ENCODE measurements at regions not wholly inside any gene's neighbourhood (a gene's known extent, or its start where the extent isn't known, plus 50 kb on each side); places are given as distances from the start of the nearest gene placed in this dataset.

- Histone ChIP-seq H3K36me3 (ENCODE audit: insufficient read depth, low read length) (no peaks in the 10 kb centered on the region), H3K27ac (ENCODE audit: low read depth, low read length) (no peak overlapping the region), H3K4me3 (ENCODE audit: low read depth, low read length) (no peak overlapping the region), H2AFZ (ENCODE audit: low read length, unreplicated experiment) (no peak overlapping the region), H3K79me2 (ENCODE audit: control insufficient read depth, insufficient read depth, low read length, unreplicated experiment) (no peaks in the 10 kb centered on the region), H3K4me1 (ENCODE audit: control insufficient read depth, insufficient read depth, low read length, unreplicated experiment) (no peaks in the 10 kb centered on the region), H3K27me3 (ENCODE audit: insufficient read depth, low read length) (peaks cover 44% of the 10 kb centered on the region)
These were observed 145.7 kb upstream of the QRFPR start for GRCh38 chr4:121526509-121526908.

DNA sequence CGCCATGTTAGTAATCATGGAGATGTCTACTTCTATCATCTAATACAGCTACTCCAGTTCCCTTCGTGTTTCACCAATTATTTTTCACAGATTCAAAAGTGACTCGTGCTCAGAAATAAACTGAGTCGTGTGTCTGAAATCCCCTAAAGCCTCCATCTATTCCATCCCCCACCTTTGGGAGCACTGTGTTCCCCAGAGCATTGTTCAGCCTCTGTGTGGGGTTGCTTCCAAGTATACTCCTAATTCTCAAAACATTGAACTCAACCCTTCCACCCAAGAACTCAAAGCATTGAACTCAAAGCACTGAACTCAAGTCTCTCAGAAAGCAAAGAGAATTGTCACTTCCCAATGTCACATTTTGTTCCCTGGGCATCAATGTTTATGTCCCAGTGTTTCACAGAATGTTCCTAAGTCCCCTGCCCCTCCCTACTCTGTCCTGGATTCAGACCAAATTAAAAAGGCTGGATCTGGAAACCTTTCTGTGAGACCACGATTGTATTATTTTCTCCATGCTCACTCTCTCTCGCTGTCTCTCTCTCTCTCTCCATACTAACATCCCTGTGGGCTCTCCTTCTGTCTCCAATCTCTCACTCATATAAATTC is 138.5 kb upstream of the QRFPR start:
- Histone ChIP-seq H3K4me3 (ENCODE audit: low read depth, low read length) (no peak overlapping the region), H3K36me3 (ENCODE audit: insufficient read depth, low read length) (no peaks in the 10 kb centered on the region), H3K79me2 (ENCODE audit: control insufficient read depth, insufficient read depth, low read length, unreplicated experiment) (no peaks in the 10 kb centered on the region), H3K4me1 (ENCODE audit: control insufficient read depth, insufficient read depth, low read length, unreplicated experiment) (no peaks in the 10 kb centered on the region), H2AFZ (ENCODE audit: low read length, unreplicated experiment) (no peak overlapping the region), H3K27me3 (ENCODE audit: insufficient read depth, low read length) (0 out of 2 replicates have a peak, but pooled peaks cover 10% of the 10 kb centered on the region), H3K27ac (ENCODE audit: low read depth, low read length) (no peak overlapping the region)

GRCh38 chr4:121517241-121517640 is 136.4 kb upstream of the QRFPR start:
- no peaks in the 10 kb centered on the region for H3K79me2 ChIP-seq (ENCODE audit: control insufficient read depth, insufficient read depth, low read length, unreplicated experiment)
- no peak overlapping the region for H3K27ac ChIP-seq (ENCODE audit: low read depth, low read length)
- H3K27me3 ChIP-seq (ENCODE audit: insufficient read depth, low read length): peaks cover 1% of the 10 kb centered on the region; the same call in 1 of the 2 replicates
- H2AFZ ChIP-seq (ENCODE audit: low read length, unreplicated experiment): no peak overlapping the region
- no peak overlapping the region for H3K4me3 ChIP-seq (ENCODE audit: low read depth, low read length)
- no peaks in the 10 kb centered on the region for H3K4me1 ChIP-seq (ENCODE audit: control insufficient read depth, insufficient read depth, low read length, unreplicated experiment)
- no peaks in the 10 kb centered on the region for H3K36me3 ChIP-seq (ENCODE audit: insufficient read depth, low read length)

DNA sequence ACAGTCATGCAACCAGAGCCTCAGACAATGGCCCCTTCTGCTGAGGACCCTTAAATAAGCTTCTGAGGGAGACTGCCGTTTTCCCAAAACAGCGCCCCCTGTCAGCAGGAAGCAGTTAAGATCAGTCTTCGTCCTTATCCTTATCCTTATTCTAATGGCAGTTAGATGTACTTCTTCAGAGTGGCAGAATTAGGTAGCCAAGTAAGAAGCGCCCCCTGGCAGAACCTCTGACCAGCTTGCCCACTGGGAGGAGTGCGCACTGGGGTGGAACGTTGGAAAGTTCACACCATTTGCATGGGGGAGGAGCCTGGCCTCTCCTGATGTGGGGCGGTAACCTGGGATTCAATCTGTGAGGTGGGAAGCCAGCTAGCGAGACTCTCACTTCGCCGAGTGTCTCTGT is 133.6 kb upstream of the QRFPR start:
- no peaks in the 10 kb centered on the region for H3K79me2 ChIP-seq (ENCODE audit: control insufficient read depth, insufficient read depth, low read length, unreplicated experiment)
- peaks cover 24% of the 10 kb centered on the region for H3K27me3 ChIP-seq (ENCODE audit: insufficient read depth, low read length)
- H3K27ac ChIP-seq (ENCODE audit: low read depth, low read length): no peak overlapping the region
- no peak overlapping the region for H3K4me3 ChIP-seq (ENCODE audit: low read depth, low read length)
- no peak overlapping the region for H2AFZ ChIP-seq (ENCODE audit: low read length, unreplicated experiment)
- no peaks in the 10 kb centered on the region for H3K4me1 ChIP-seq (ENCODE audit: control insufficient read depth, insufficient read depth, low read length, unreplicated experiment)
- no peaks in the 10 kb centered on the region for H3K36me3 ChIP-seq (ENCODE audit: insufficient read depth, low read length)

DNA sequence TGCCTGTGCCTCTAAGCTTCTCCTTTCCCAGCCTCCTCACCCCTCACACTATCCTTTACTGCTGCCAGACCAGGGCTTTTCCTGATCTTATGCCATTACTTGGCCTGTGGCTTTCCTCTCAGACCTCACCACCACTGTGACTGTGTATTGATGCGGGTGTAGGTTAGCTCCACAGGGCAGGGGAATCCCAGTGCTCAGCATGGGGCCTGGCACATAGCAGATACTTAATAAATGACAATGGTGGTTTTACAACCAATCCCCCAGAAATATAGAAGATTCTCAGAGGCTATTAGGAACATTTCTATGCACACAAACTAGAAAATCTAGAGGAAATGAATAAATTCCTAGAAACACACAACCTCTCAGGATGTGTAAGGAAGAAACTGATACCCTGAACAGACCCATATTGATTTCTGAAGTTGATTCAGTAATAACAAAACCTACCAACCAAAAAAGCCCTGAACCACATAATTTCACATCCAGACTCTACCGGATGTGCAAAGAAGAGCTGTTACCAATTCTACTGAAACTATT is 129.6 kb upstream of the QRFPR start:
- H2AFZ ChIP-seq (ENCODE audit: low read length, unreplicated experiment): no peak overlapping the region
- no peaks in the 10 kb centered on the region for H3K79me2 ChIP-seq (ENCODE audit: control insufficient read depth, insufficient read depth, low read length, unreplicated experiment)
- no peaks in the 10 kb centered on the region for H3K4me1 ChIP-seq (ENCODE audit: control insufficient read depth, insufficient read depth, low read length, unreplicated experiment)
- no peak overlapping the region for H3K4me3 ChIP-seq (ENCODE audit: low read depth, low read length)
- no peak overlapping the region for H3K27ac ChIP-seq (ENCODE audit: low read depth, low read length)
- no peaks in the 10 kb centered on the region for H3K36me3 ChIP-seq (ENCODE audit: insufficient read depth, low read length)
- H3K27me3 ChIP-seq (ENCODE audit: insufficient read depth, low read length): peaks cover 36% of the 10 kb centered on the region

DNA sequence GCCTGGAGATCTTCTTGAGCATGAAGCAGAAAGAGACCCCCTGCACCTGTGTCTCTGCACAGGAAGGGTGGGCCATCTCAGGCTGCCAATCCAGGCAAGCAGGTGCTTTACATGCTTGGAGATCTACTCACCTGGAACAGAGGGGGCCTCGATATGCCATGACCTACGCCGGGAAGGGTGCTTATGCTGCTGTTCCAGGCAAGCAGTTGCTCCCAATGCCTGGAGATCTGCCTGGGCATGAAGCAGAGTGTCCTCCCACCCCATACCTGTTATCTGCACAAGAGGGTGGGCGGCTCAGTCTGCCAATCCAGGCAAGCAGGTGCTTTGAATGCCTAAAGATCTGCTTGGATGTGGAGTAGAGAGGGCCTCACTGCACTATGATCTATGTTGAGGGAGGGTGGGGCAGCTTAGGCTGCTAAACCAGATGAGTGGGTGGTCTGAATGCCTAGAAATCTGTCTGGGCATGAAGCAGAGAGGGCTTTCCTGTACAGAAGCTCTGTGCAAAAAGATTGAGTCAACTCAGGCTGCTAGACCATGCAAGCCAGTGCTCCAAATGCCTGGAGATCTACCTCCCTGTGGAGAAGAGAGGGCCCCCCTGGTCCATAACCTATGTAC is 104.5 kb upstream of the QRFPR start:
- H3K27me3 ChIP-seq (ENCODE audit: insufficient read depth, low read length): no peaks in the 10 kb centered on the region
- H3K27ac ChIP-seq (ENCODE audit: low read depth, low read length): no peak overlapping the region
- no peak overlapping the region for H2AFZ ChIP-seq (ENCODE audit: low read length, unreplicated experiment)
- H3K36me3 ChIP-seq (ENCODE audit: insufficient read depth, low read length): no peaks in the 10 kb centered on the region
- H3K79me2 ChIP-seq (ENCODE audit: control insufficient read depth, insufficient read depth, low read length, unreplicated experiment): no peaks in the 10 kb centered on the region
- H3K4me3 ChIP-seq (ENCODE audit: low read depth, low read length): no peak overlapping the region
- no peaks in the 10 kb centered on the region for H3K4me1 ChIP-seq (ENCODE audit: control insufficient read depth, insufficient read depth, low read length, unreplicated experiment)

DNA sequence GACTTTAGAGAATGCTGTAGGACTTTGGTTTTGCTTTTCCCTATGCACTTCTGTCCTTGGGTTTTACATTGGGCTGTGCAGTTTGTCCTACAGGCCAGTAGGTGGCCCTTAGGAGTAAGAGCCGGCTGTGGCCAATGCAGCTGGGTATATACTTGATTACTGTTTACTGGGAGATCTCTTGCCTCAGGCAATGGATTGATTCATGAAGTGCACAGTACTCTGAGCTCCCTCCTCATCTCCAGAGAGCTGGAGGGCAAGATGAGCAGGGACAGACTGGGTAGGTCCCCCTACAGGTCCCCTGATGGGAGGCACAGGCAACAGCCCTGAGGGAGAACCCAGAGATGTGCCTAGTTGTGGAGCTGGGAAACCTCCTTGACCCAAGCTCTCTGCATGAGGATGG is 103.8 kb upstream of the QRFPR start:
- no peak overlapping the region for H3K27ac ChIP-seq (ENCODE audit: low read depth, low read length)
- H3K27me3 ChIP-seq (ENCODE audit: insufficient read depth, low read length): no peaks in the 10 kb centered on the region
- no peaks in the 10 kb centered on the region for H3K4me1 ChIP-seq (ENCODE audit: control insufficient read depth, insufficient read depth, low read length, unreplicated experiment)
- no peak overlapping the region for H2AFZ ChIP-seq (ENCODE audit: low read length, unreplicated experiment)
- H3K4me3 ChIP-seq (ENCODE audit: low read depth, low read length): no peak overlapping the region
- no peaks in the 10 kb centered on the region for H3K79me2 ChIP-seq (ENCODE audit: control insufficient read depth, insufficient read depth, low read length, unreplicated experiment)
- H3K36me3 ChIP-seq (ENCODE audit: insufficient read depth, low read length): no peaks in the 10 kb centered on the region

DNA sequence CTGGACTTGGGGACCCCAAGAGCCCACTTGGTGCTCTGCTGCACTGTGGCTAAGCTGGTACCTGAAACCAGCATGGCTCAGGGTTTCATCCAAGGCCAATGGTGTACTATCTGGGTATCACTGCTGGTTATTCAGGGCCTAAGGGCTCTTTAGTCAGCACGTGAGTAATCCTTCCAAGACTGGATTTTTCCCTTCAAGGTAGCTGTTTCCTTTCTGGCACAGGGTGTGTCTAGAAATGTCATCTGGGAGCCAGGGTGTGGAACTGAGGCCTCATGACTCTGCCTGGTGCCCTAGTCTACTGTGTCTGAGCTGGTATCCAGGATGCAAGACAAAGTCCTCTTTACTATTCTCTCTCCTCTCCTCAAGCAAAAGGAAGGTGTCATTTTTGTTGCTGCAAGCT is 99.0 kb upstream of the QRFPR start:
- H3K27ac ChIP-seq (ENCODE audit: low read depth, low read length): no peak overlapping the region
- H3K27me3 ChIP-seq (ENCODE audit: insufficient read depth, low read length): no peaks in the 10 kb centered on the region
- H3K4me3 ChIP-seq (ENCODE audit: low read depth, low read length): no peak overlapping the region
- H2AFZ ChIP-seq (ENCODE audit: low read length, unreplicated experiment): no peak overlapping the region
- no peaks in the 10 kb centered on the region for H3K4me1 ChIP-seq (ENCODE audit: control insufficient read depth, insufficient read depth, low read length, unreplicated experiment)
- H3K79me2 ChIP-seq (ENCODE audit: control insufficient read depth, insufficient read depth, low read length, unreplicated experiment): no peaks in the 10 kb centered on the region
- no peaks in the 10 kb centered on the region for H3K36me3 ChIP-seq (ENCODE audit: insufficient read depth, low read length)

- Histone ChIP-seq H3K27ac (ENCODE audit: low read depth, low read length) (no peak overlapping the region), H3K36me3 (ENCODE audit: insufficient read depth, low read length) (no peaks in the 10 kb centered on the region), H3K4me3 (ENCODE audit: low read depth, low read length) (no peak overlapping the region), H3K4me1 (ENCODE audit: control insufficient read depth, insufficient read depth, low read length, unreplicated experiment) (no peaks in the 10 kb centered on the region), H3K27me3 (ENCODE audit: insufficient read depth, low read length) (no peaks in the 10 kb centered on the region), H2AFZ (ENCODE audit: low read length, unreplicated experiment) (no peak overlapping the region), H3K79me2 (ENCODE audit: control insufficient read depth, insufficient read depth, low read length, unreplicated experiment) (no peaks in the 10 kb centered on the region)
These were observed 96.7 kb upstream of the QRFPR start for GRCh38 chr4:121477480-121477879.

- no peak overlapping the region for H2AFZ ChIP-seq (ENCODE audit: low read length, unreplicated experiment)
- H3K4me1 ChIP-seq (ENCODE audit: control insufficient read depth, insufficient read depth, low read length, unreplicated experiment): no peaks in the 10 kb centered on the region
- H3K79me2 ChIP-seq (ENCODE audit: control insufficient read depth, insufficient read depth, low read length, unreplicated experiment): no peaks in the 10 kb centered on the region
These were observed 96.3 kb upstream of the QRFPR start for GRCh38 chr4:121477079-121477478.

More at GRCh38 chr4:121477079-121477478, 96.3 kb upstream of the QRFPR start:
- Histone ChIP-seq H3K27ac (ENCODE audit: low read depth, low read length) (no peak overlapping the region), H3K36me3 (ENCODE audit: insufficient read depth, low read length) (no peaks in the 10 kb centered on the region), H3K27me3 (ENCODE audit: insufficient read depth, low read length) (no peaks in the 10 kb centered on the region), H3K4me3 (ENCODE audit: low read depth, low read length) (no peak overlapping the region)
